Stimulated activated CD4-positive, alpha-beta T cell treated with anti-CD3 and anti-CD28 coated beads, TNF-alpha, amount 100 ng/mL, for 1 hour (primary cell): ENCODE measurements at regions not wholly inside any gene's neighbourhood (a gene's known extent, or its start where the extent isn't known, plus 50 kb on each side); places are given as distances from the start of the nearest gene placed in this dataset.
"Not testable (repeated sequence)": the region's sequence is repeated elsewhere in the genome, so short reads cannot be mapped to it uniquely, and the experiment has no call there.

Source experiments
- DNase-seq, 3 donors: peaks; one replicate each; pipeline ENCODE4 v3.0.0-alpha.2; 2020; ENCODE audit warnings: low read depth in 3 of 3, low spot score in 1 of 3

DNA sequence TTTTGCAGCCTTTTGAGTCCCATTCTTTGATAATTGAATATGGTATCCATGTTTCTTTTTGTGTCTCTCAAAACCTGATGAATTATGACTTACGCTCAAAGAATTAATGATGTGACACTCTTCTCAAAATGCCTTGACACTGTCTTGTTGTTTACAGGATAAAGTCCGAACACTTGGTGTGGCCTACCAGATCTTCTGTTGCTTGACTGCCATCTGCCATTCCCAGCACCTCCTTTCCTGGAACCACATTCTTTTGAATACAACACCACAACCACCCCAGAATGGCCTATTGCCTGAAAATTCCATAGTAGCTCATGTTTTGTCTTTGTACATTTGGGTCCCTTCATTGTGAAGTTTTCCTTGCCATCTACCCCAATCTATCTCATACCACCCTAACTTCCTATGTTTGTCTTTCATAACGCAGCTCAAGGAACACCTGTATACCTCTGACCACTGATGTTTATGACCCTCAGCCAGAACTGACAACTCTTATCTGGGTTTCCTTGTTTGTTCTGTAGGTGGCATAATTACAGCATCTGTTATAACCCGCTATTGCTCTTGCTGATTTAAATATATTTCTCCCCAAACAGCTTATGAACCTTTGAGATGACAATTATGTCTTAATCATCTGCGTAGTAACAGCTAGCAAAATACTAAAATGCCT lies 991.3 kb downstream of the RAB28 start:
- no peak for DNase-seq

- no peak for DNase-seq
Measured at GRCh38 chr4:12488672-12489071, 995.5 kb downstream of the RAB28 start.

DNA sequence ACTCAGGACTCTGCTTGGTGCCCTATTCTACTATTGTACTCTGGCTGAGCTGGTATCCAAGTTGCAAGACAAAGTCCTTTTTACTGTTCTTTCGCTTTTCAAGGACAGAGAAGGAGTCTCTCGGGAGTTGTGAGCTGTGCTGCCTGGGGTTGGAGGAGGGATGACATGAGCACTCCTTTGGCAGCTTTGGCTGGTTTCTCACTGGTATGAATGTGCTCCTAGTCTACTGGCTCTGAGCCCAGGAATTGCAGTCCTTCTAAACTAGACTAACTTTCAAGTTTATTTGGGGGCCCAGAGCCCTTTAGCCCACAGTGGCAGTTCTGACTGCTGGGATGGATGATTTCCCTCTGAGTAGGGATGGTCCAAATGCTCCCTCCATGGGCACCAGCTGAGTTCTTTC lies 997.1 kb downstream of the RAB28 start:
- no peak for DNase-seq

GRCh38 chr4:12472087-12472486 lies 1012.1 kb downstream of the RAB28 start:
- DNase-seq = no peak

GRCh38 chr4:12471193-12471592 lies 1012.9 kb downstream of the RAB28 start:
- DNase-seq = no peak

DNA sequence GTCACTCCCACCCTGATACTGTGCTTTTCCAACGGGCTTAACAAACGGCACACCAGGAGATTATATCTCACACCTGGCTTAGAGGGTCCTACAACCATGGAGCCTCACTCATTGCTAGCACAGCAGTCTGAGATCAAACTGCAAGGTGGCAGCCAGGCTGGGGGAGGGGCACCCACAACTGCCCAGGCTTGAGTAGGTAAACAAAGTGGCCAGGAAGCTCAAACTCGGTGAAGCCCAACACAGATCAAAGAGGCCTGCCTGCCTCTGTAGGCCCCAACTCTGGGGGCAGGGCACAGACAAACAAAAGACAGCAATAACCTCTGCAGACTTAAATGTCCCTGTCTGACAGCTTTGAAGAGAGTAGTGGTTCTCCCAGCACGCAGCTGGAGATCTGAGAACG lies 1022.6 kb downstream of the RAB28 start:
- not testable (repeated sequence) for DNase-seq

GRCh38 chr4:12459126-12459525 lies 1025.0 kb downstream of the RAB28 start:
- DNase-seq = no peak

- no peak for DNase-seq
Measured at GRCh38 chr4:12458621-12459020, 1025.5 kb downstream of the RAB28 start.

- DNase-seq = no peak
Measured at GRCh38 chr4:12452291-12452690, 1023.6 kb upstream of the HS3ST1 start.

- no peak for DNase-seq
Measured at GRCh38 chr4:12447451-12447850, 1018.8 kb upstream of the HS3ST1 start.

DNA sequence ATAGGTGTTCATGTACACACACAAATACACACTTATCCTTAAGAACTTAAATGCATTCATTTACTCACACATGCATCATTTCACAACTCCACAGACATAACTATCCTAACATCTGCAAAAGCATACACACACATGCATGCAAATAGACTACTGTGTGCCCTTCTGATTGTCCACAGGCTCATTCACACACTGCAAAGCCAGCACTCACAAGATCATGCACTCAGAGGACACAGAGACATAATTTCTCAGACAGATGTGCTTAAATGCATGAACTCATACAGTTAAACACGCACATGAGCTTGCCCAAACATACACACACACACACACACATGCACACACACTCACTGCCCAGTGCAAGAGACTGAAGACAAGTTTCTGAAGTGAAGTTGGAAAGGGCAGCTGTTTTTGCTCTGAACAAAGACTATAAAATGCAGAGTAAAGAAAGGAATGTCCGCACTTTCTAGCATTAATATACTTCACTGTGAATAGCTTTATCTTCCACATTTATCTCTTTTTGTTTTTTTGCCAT lies 1018.0 kb upstream of the HS3ST1 start:
- DNase-seq = no peak

GRCh38 chr4:12446256-12446655 lies 1017.6 kb upstream of the HS3ST1 start:
- DNase-seq = no peak

GRCh38 chr4:12445711-12446235 lies 1017.1 kb upstream of the HS3ST1 start:
- no peak for DNase-seq

GRCh38 chr4:12439633-12440305 lies 1011.1 kb upstream of the HS3ST1 start:
- DNase-seq = no peak

GRCh38 chr4:12431259-12431658 lies 1002.6 kb upstream of the HS3ST1 start:
- DNase-seq = not testable (repeated sequence)

DNA sequence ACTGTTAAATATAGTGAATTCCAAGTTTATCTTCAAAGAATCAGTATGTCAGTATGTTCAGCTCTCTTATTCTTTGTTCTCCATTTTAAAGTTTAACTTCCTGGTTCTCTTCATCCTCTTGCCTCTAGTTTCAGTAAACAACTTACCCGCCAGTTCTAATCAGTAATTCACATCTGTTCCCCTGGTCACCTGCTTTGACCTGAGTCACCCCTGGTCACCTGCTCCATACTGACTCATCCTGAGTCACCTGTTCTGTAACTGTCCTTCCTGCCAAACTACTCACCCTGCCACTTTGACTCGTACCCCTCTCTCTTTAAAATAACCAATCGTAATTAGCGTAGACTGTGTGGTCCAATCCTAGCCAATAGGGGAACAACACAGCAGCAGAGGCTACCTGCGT lies 992.7 kb upstream of the HS3ST1 start:
- DNase-seq = no peak

GRCh38 chr4:12416755-12417154 lies 988.1 kb upstream of the HS3ST1 start:
- no peak for DNase-seq

DNA sequence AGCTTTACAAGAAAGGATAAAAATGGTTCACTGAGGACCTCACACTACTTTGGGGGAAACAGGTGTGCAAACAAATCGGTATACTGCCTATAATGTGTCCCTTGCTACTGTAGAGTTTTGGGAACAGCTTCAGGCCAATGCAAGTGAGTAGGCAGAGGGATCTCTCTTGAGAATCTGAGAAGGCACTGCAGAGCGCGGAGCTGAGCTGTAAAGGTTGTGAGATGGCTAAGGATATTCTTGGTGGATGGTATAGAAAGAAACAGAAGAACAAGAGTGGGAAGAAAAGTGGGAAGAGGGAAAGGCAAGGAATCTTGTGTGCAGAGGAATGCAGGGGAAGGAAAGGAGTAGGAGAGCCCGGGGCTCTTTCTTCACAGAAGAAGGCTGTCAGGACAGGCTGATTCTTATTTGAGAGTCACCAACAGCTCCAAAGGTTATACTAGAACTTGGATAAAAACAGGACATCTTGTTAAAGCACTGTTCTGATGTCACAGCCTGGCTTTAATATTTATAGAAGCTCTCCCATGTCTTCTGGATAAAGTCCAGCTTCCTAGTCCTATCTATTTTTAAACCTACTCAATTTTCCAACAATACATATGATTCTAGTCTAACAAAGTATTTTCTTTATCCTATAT lies 985.6 kb upstream of the HS3ST1 start:
- DNase-seq = no peak

- DNase-seq = no peak
Measured at GRCh38 chr4:12411072-12411471, 982.4 kb upstream of the HS3ST1 start.

DNA sequence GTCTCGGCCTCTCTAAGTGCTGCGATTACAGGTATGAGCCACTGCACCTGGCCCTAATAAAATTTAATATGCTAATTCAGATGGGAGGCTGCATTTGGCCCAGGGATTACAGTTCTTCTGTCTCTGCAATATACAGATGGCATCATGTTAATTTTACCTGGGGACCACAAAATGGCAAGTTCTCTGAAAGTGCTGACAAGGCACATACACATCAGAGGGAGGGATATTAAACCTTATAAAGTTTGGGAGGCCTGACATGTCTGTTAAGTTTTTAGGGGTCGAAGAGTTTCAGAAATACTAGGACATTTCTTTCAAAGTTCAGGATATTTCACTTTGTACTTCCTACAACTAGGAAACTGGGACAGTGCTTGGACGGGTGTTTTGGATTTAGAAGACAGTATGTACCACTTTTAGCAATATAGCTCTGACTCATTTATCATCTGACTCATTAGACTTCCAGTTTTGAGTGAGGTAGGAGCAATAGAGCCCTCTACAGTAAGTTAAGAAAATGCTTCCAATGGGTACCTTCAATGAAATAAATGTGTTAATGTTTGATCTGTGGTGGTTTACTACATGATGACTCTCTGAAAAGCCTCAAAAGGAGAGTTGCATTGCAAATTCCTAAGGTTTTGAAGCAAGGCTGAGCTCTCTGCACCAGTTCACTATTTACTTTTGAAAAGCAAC lies 981.0 kb upstream of the HS3ST1 start:
- DNase-seq = no peak

DNA sequence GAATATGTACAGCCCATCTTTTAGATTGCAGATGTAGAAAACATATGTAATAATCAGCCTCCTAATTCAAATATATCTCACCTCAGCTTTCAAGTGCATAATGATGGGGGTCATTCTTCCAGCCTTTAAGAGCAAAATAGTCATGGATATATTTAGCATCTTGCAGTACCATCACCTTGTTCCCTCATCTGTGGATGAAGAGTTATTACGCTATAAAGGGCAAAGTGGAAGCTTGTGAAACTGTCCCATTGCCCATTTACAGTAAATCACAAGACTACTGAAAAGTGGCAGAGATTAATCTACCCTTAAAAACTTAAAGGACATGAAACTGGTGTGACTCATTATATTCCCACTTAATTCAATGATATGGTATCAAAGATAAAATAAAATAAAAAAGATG lies 979.7 kb upstream of the HS3ST1 start:
- DNase-seq = no peak
